ENCODE measurements at regions not wholly inside any gene's neighbourhood (a gene's known extent, or its start where the extent isn't known, plus 50 kb on each side); places are given as distances from the start of the nearest gene placed in this dataset.

- intact Hi-C loops (cut with DNase I; ENCODE audit: low total_unique reads) = no loop called here
- DNase-seq = no peak
- no peaks in the 10 kb centered on the region for H3K27me3 ChIP-seq (replicated peaks in 1 of 7)
- WGBS, 5 donors = 70 to 86% (median 79%) methylated on average over 2 of the region's 2 CpGs
- no peak overlapping the region for H3K27ac ChIP-seq
- no peak for TF ChIP-seq CTCF (IDR thresholded peaks at IDR 0.05 in 8 of 11, conservative IDR thresholded peaks at IDR 0.05 in 3 of 11)
- no peak for TF ChIP-seq POLR2A (IDR thresholded peaks at IDR 0.05)
- no peak for TF ChIP-seq POLR2AphosphoS5 (IDR thresholded peaks at IDR 0.05)
- peaks cover 0 to 43% (median 7%) of the 10 kb centered on the region in 6 donors for H3K4me1 ChIP-seq
- H3K36me3 ChIP-seq = no peaks in the 10 kb centered on the region
- no peaks in the 10 kb centered on the region for H3K9me3 ChIP-seq
- H3K4me3 ChIP-seq = no peak overlapping the region
Measured at GRCh38 chr12:93126069-93126474, 197.0 kb upstream of the EEA1 start.

GRCh38 chr12:93127107-93127560, 198.0 kb upstream of the EEA1 start:
- intact Hi-C loops (cut with DNase I; ENCODE audit: low total_unique reads) = no loop called here
- DNase-seq = no peak
- peaks cover 0 to 43% (median 7%) of the 10 kb centered on the region in 6 donors for H3K4me1 ChIP-seq
- no peak for TF ChIP-seq CTCF (IDR thresholded peaks at IDR 0.05 in 8 of 11, conservative IDR thresholded peaks at IDR 0.05 in 3 of 11)
- TF ChIP-seq POLR2AphosphoS5 (IDR thresholded peaks at IDR 0.05) = no peak
- no peak for TF ChIP-seq POLR2A (IDR thresholded peaks at IDR 0.05)
- 88 to 97% (median 91%) methylated on average over 7 of the region's 7 CpGs for WGBS, 5 donors
- H3K9me3 ChIP-seq = no peaks in the 10 kb centered on the region
- H3K27me3 ChIP-seq (replicated peaks in 1 of 7) = no peaks in the 10 kb centered on the region
- H3K36me3 ChIP-seq = no peaks in the 10 kb centered on the region
- H3K27ac ChIP-seq = peak overlapping the region in 5 of 8 donors; percentile 52 to 84 (median 62)
- no peak overlapping the region for H3K4me3 ChIP-seq

- DNase-seq = peak; percentile 77
- no peak for TF ChIP-seq POLR2A (IDR thresholded peaks at IDR 0.05)
- peak in 1 of 3 donors; percentile 57 for TF ChIP-seq POLR2AphosphoS5 (IDR thresholded peaks at IDR 0.05)
- peak in 5 of 11 experiments; percentile 19 to 48 (median 32) for TF ChIP-seq CTCF (IDR thresholded peaks at IDR 0.05 in 8 of 11, conservative IDR thresholded peaks at IDR 0.05 in 3 of 11)
Measured at GRCh38 chr12:93127582-93128331, 198.7 kb upstream of the EEA1 start.

GRCh38 chr12:93128332-93128707, 199.2 kb upstream of the EEA1 start:
- DNase-seq = no peak
- TF ChIP-seq POLR2AphosphoS5 (IDR thresholded peaks at IDR 0.05) (no peak), CTCF (IDR thresholded peaks at IDR 0.05 in 8 of 11, conservative IDR thresholded peaks at IDR 0.05 in 3 of 11) (no peak)
- Histone ChIP-seq H3K4me3 (no peak overlapping the region), H3K4me1 (peaks cover 0 to 43% (median 7%) of the 10 kb centered on the region in 6 donors), H3K36me3 (no peaks in the 10 kb centered on the region), H3K27me3 (replicated peaks in 1 of 7) (no peaks in the 10 kb centered on the region), H3K9me3 (no peaks in the 10 kb centered on the region), H3K27ac (peak overlapping the region in 6 of 8 donors; percentile 43 to 84 (median 60))
- intact Hi-C loops (cut with DNase I; ENCODE audit: low total_unique reads) = no loop called here
- 92 to 99% (median 96%) methylated on average over 6 of the region's 6 CpGs for WGBS, 5 donors

More at GRCh38 chr12:93127582-93128331, 198.7 kb upstream of the EEA1 start:
- intact Hi-C loops (cut with DNase I; ENCODE audit: low total_unique reads) = no loop called here
- 65 to 86% (median 79%) methylated on average over 16 of the region's 16 CpGs for WGBS, 5 donors
- Histone ChIP-seq H3K4me3 (no peak overlapping the region), H3K36me3 (no peaks in the 10 kb centered on the region), H3K27ac (peak overlapping the region in 6 of 8 donors; percentile 43 to 84 (median 60)), H3K4me1 (peaks cover 0 to 43% (median 7%) of the 10 kb centered on the region in 6 donors), H3K9me3 (no peaks in the 10 kb centered on the region), H3K27me3 (replicated peaks in 1 of 7) (no peaks in the 10 kb centered on the region)

All from spleen (tissue), 11 donors.